ENCODE measurements at regions not wholly inside any gene's neighbourhood (a gene's known extent, or its start where the extent isn't known, plus 50 kb on each side); places are given as distances from the start of the nearest gene placed in this dataset.

DNA sequence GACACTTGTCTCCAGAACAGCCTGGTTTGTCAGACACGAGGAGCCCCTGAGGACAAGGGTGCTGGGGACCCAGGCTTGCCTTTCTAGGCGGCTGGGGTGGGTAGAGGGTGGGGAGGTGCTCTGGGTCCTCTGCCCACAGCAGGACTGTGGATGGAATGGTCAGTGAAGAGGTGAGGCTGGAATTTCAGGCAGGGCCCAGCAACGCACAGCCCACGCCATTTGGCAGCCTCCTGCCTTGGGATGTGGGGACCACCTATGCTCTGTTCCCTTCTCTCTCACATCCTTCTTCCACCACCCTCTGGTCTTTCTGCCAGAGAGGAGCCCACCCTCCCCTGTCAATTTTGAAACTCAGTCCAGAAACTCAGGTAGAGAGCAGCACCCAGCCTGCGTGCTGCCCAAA lies 103.2 kb downstream of the CXCL12 start (continued):
- TF ChIP-seq, protein P1, sequence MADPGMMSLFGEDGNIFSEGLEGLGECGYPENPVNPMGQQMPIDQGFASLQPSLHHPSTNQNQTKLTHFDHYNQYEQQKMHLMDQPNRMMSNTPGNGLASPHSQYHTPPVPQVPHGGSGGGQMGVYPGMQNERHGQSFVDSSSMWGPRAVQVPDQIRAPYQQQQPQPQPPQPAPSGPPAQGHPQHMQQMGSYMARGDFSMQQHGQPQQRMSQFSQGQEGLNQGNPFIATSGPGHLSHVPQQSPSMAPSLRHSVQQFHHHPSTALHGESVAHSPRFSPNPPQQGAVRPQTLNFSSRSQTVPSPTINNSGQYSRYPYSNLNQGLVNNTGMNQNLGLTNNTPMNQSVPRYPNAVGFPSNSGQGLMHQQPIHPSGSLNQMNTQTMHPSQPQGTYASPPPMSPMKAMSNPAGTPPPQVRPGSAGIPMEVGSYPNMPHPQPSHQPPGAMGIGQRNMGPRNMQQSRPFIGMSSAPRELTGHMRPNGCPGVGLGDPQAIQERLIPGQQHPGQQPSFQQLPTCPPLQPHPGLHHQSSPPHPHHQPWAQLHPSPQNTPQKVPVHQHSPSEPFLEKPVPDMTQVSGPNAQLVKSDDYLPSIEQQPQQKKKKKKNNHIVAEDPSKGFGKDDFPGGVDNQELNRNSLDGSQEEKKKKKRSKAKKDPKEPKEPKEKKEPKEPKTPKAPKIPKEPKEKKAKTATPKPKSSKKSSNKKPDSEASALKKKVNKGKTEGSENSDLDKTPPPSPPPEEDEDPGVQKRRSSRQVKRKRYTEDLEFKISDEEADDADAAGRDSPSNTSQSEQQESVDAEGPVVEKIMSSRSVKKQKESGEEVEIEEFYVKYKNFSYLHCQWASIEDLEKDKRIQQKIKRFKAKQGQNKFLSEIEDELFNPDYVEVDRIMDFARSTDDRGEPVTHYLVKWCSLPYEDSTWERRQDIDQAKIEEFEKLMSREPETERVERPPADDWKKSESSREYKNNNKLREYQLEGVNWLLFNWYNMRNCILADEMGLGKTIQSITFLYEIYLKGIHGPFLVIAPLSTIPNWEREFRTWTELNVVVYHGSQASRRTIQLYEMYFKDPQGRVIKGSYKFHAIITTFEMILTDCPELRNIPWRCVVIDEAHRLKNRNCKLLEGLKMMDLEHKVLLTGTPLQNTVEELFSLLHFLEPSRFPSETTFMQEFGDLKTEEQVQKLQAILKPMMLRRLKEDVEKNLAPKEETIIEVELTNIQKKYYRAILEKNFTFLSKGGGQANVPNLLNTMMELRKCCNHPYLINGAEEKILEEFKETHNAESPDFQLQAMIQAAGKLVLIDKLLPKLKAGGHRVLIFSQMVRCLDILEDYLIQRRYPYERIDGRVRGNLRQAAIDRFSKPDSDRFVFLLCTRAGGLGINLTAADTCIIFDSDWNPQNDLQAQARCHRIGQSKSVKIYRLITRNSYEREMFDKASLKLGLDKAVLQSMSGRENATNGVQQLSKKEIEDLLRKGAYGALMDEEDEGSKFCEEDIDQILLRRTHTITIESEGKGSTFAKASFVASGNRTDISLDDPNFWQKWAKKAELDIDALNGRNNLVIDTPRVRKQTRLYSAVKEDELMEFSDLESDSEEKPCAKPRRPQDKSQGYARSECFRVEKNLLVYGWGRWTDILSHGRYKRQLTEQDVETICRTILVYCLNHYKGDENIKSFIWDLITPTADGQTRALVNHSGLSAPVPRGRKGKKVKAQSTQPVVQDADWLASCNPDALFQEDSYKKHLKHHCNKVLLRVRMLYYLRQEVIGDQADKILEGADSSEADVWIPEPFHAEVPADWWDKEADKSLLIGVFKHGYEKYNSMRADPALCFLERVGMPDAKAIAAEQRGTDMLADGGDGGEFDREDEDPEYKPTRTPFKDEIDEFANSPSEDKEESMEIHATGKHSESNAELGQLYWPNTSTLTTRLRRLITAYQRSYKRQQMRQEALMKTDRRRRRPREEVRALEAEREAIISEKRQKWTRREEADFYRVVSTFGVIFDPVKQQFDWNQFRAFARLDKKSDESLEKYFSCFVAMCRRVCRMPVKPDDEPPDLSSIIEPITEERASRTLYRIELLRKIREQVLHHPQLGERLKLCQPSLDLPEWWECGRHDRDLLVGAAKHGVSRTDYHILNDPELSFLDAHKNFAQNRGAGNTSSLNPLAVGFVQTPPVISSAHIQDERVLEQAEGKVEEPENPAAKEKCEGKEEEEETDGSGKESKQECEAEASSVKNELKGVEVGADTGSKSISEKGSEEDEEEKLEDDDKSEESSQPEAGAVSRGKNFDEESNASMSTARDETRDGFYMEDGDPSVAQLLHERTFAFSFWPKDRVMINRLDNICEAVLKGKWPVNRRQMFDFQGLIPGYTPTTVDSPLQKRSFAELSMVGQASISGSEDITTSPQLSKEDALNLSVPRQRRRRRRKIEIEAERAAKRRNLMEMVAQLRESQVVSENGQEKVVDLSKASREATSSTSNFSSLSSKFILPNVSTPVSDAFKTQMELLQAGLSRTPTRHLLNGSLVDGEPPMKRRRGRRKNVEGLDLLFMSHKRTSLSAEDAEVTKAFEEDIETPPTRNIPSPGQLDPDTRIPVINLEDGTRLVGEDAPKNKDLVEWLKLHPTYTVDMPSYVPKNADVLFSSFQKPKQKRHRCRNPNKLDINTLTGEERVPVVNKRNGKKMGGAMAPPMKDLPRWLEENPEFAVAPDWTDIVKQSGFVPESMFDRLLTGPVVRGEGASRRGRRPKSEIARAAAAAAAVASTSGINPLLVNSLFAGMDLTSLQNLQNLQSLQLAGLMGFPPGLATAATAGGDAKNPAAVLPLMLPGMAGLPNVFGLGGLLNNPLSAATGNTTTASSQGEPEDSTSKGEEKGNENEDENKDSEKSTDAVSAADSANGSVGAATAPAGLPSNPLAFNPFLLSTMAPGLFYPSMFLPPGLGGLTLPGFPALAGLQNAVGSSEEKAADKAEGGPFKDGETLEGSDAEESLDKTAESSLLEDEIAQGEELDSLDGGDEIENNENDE (IDR thresholded peaks at IDR 0.05; ENCODE audit: insufficient replicate concordance, low read length) = no peak
- no peak for TF ChIP-seq TBP (IDR thresholded peaks at IDR 0.05; ENCODE audit: low read depth, low read length)
- TF ChIP-seq, protein P2, sequence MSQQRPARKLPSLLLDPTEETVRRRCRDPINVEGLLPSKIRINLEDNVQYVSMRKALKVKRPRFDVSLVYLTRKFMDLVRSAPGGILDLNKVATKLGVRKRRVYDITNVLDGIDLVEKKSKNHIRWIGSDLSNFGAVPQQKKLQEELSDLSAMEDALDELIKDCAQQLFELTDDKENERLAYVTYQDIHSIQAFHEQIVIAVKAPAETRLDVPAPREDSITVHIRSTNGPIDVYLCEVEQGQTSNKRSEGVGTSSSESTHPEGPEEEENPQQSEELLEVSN (IDR thresholded peaks at IDR 0.05) = no peak
- TF ChIP-seq RXRA (IDR thresholded peaks at IDR 0.05; ENCODE audit: insufficient read depth, low read depth, low read length) = no peak

All from H1 (cell line).